Activated CD4-positive, alpha-beta T cell treated with anti-CD3 and anti-CD28 coated beads for 48 hours (primary cell): ENCODE measurements at regions not wholly inside any gene's neighbourhood (a gene's known extent, or its start where the extent isn't known, plus 50 kb on each side); places are given as distances from the start of the nearest gene placed in this dataset.

Experiments used
- DNase-seq: peaks from one replicate; pipeline ENCODE4 v3.0.0-alpha.2; 2020

- no peak for DNase-seq
Observed at GRCh38 chr2:174667250-174667860, 69.8 kb upstream of the WIPF1 start.

GRCh38 chr2:174666845-174667244 lies 69.2 kb upstream of the WIPF1 start:
- DNase-seq: no peak

DNA sequence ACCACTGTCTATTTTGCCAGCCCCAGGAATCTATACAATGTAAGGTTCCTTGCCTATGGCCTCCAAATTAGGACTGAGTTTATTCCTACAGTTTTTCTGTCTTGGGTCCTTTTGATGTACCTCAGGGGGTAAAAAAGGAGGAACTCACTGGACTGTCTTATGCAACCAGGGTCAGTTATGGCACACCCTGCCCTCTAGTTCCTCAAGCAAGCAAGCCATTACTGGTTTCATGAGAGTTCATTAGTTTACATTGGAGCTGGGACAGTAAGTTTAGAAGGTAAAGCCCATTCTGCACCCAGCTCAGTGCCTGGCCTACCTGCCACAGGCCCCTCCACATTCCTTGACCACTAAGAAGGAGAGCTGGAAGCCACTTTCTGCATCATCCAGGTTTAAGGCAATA lies 68.7 kb upstream of the WIPF1 start:
- DNase-seq: no peak

DNA sequence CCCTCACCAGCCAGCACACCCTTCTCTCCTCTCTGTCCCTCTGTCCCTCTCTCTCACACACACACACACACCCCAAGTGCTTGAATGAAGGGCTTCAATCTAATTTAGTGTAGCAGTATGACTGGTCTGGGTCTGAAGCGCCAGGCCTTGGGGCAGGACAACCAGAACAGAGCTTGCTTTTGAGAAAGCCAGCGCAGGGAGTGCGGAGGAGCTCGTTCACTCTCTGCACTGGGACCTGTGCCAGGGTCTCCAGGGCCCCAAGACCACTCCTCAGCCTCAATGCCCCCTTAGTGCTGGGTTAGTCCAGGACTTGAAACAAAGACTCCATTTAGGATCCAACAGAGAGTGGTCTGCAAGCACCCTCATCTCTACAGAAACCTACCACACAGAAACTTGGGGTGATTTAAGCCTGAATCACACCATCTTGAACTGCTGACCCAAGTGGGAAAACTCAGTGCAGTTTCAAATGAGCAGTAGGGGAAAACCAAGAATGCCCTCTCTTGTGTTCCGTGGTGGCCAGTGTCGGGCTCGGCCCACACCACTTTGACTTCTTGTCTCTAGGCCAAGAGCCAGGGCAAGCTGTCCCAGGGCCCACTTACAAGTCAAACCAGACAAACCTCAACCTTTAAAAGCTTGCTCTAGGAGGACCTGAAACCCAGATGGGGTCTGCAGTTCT lies 66.6 kb upstream of the WIPF1 start:
- no peak for DNase-seq

DNA sequence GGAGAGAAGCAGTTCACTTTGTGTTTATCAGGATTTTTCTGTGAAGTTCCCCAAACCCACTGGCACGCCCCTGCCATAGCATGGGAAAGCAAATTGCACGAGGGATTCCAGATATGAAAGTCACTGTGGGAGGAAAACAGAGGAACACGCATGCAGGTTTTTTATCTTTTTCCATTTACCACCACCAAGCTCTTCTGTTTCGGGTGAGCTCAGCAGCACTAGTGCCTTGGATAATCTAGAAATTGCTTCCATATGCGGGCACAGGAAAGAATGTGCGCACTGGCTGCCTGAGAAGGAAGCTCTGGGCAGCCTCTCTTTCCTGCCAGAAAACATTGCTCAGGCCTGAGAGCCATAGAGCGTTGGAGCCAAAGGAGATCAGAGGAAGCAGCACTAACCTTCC lies 65.9 kb upstream of the WIPF1 start:
- DNase-seq: no peak

- DNase-seq: no peak
Observed at GRCh38 chr2:174662859-174663258, 65.3 kb upstream of the WIPF1 start.

DNA sequence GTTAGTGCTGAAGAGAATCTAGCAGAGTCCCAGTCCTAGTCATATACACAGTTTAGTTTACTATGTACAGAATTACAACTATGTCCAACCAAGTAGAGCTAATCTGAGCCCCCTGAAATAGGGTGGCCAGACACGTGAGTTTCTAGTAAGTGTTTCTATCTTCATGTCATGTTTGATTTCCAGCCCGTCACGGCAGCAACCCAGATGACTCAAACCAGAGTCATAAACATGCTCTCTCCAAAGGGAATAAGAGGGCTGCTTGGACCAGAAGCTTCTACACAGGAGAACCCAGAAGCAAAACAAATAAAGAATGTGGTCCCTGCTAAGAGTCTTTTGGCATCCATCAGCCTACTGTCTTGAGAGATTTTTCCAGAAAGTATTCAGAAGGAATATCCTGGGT lies 64.9 kb upstream of the WIPF1 start:
- DNase-seq: no peak

DNA sequence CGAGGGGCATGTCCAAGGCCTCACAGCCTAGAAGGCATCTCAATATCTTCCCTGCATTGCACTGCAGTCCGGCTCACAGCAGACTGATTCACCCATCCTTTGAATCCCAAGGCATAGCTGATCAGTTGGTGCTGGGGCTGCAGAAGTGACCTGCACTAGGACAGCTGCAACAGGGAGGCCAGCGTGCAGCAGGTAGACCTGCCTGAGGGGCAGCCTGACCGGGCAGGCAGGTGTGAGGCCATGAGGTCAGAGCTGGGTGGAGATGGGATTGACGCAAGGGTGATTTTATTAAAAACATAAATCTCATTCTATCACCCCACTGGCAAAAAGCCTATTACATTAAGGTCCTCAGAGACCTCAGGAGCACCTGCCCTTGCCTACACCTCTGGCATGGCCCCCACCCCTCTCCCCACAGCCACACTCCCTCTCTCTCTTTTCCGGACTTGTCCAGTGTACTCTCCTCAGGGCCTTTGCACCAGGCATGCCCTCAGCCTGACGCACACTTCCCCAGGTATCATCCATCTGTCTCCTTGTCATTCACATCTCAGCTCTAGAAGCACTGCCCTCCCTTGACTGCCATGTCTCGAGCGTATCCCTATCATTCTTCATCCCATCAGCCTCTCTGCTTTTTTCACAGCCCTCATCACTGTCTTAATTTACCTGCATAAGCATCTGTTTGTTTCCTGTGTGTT lies 63.5 kb upstream of the WIPF1 start:
- no peak for DNase-seq

GRCh38 chr2:174659069-174659900 lies 61.7 kb upstream of the WIPF1 start:
- no peak for DNase-seq

DNA sequence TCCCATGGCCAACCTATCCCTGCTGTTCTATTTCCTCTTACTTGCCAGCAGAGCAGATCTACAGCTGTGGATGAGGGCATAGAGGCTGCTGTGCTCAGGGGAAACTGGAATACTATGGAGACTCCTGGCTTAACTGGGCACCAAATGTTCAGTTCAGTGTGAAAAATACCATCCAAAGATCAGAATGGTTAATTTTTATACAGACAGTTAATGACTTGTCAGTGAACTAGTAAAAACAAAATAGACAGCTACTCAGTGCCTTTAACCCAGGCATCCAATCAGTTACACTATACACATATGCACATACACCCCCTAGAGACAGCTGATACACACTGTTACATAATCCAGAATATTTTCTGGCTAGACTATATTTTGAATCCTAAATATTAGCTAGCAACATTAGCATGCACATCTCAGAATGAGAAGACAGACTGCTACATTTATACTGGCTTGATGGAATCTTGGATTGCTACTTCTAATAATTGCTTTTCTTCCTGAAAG lies 59.1 kb upstream of the WIPF1 start:
- DNase-seq: no peak

GRCh38 chr2:174656035-174656434 lies 58.4 kb upstream of the WIPF1 start:
- no peak for DNase-seq

- DNase-seq: no peak
Observed at GRCh38 chr2:174654419-174654941, 56.9 kb upstream of the WIPF1 start.

- DNase-seq: no peak
Observed at GRCh38 chr2:174648896-174649295, 51.3 kb upstream of the WIPF1 start.
